ENCODE measurements at regions not wholly inside any gene's neighbourhood (a gene's known extent, or its start where the extent isn't known, plus 50 kb on each side); places are given as distances from the start of the nearest gene placed in this dataset.

DNA sequence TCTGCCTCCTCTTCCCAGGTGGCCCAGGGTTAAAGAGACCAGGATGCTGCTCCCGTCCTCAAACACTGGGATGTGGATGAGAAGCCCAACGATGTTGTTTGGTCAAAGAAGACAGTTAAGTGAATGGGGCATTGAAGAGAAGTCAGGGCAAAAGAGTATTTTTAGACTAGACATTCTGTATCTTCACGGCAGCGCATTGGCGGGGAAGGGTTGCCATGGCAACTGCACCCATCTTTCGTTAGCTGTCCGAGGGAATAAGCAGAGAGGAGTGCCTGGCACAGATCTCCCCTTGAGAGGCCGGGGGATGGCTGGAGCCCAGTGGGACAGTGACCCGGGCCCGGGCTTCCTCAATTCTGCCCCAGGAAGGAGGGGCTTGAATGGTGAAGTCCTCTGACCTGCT is 56.4 kb upstream of the GPR31 start:
- TF ChIP-seq SUZ12 (IDR thresholded peaks at IDR 0.05; ENCODE audit: extremely low read depth, insufficient read depth, insufficient read length), result no peak
- no peak for TF ChIP-seq ZNF274 (IDR thresholded peaks at IDR 0.05; ENCODE audit: low read depth, low read length)
